IMR-90 (cell line): ENCODE measurements at regions not wholly inside any gene's neighbourhood (a gene's known extent, or its start where the extent isn't known, plus 50 kb on each side); places are given as distances from the start of the nearest gene placed in this dataset.

ENCODE experiments used
- ATAC-seq: fragments of 200-7000 bp; cut with Tn5 transposase; 2 replicates; pipeline ENCODE4 v1.9.1; 2020; ENCODE audit warnings: low read depth, mild to moderate bottlenecking, moderate library complexity
- BruUV-seq: library from RNA; stranded (reverse); fragments of 400-500 nt; replicated peaks from 2 replicates; lab custom pipeline; 2021; lab: Mats Ljungman, UMichigan
- CTCF ChIA-PET: fragments of 300-600 bp; formaldehyde crosslinking; extraction: SDS; loops from one replicate; lab custom pipeline; 2021; ENCODE audit warnings: antibody characterized with exemption; lab: Yijun Ruan, JAX
- POLR2A ChIA-PET: fragments of 300-600 bp; sonication (Branson Sonifier 250); formaldehyde crosslinking; loops from one replicate; lab custom pipeline; 2022; ENCODE audit warnings: antibody characterized with exemption; ENCODE audit not compliant: unreplicated experiment; lab: Charles Lee
- DNase-seq: peaks from one replicate; pipeline ENCODE4 v3.0.0; 2013
- H2AFZ ChIP-seq: replicated peaks from 2 replicates; pipeline ENCODE3; 2013; ENCODE audit warnings: low read length, mild to moderate bottlenecking; ENCODE audit not compliant: poor library complexity
- H2AK5ac ChIP-seq: 2 replicates; pipeline ENCODE4 v1.6.1; 2013; ENCODE audit warnings: low read depth, low read length, inconsistent platforms
- H2AK9ac ChIP-seq: replicated peaks from 2 replicates; pipeline ENCODE3; 2013; ENCODE audit warnings: mild to moderate bottlenecking, low read depth, low read length, moderate library complexity; ENCODE audit not compliant: poor library complexity
- H2BK120ac ChIP-seq: 2 replicates; pipeline ENCODE4 v1.6.1; 2013; ENCODE audit warnings: low read depth, low read length, inconsistent platforms
- H2BK15ac ChIP-seq: 3 replicates; pipeline ENCODE4 v1.6.1; 2013; ENCODE audit warnings: low read depth, low read length, inconsistent platforms
- H2BK20ac ChIP-seq: 2 replicates; pipeline ENCODE4 v1.6.1; 2013; ENCODE audit warnings: low read depth, mild to moderate bottlenecking, inconsistent platforms, low read length, moderate library complexity
- H2BK5ac ChIP-seq: 2 replicates; pipeline ENCODE4 v1.6.1; 2013; ENCODE audit warnings: mild to moderate bottlenecking, low read depth, low read length, inconsistent platforms; ENCODE audit not compliant: poor library complexity, severe bottlenecking
- H3K14ac ChIP-seq: replicated peaks from 2 replicates; pipeline ENCODE4 v1.6.1; 2013; ENCODE audit warnings: low read depth, low read length, inconsistent platforms
- H3K18ac ChIP-seq: 2 replicates; pipeline ENCODE4 v1.6.1; 2013; ENCODE audit warnings: low read depth, low read length, control low read depth
- H3K23ac ChIP-seq: 2 replicates; pipeline ENCODE4 v1.6.1; 2013; ENCODE audit warnings: low read depth, low read length, inconsistent platforms
- H3K27ac ChIP-seq: 2 replicates; pipeline ENCODE4 v1.5.1; 2013; ENCODE audit warnings: mild to moderate bottlenecking, control low read depth, low read length; ENCODE audit not compliant: insufficient read depth
- H3K27me3 ChIP-seq: 2 replicates; pipeline ENCODE4 v1.6.1; 2013; ENCODE audit warnings: low read length; ENCODE audit not compliant: control insufficient read depth, insufficient read depth
- H3K36me3 ChIP-seq: 2 replicates; pipeline ENCODE4 v1.6.1; 2013; ENCODE audit warnings: low read length, mixed read lengths; ENCODE audit not compliant: control insufficient read depth, insufficient read depth
- H3K4ac ChIP-seq: 2 replicates; pipeline ENCODE4 v1.6.1; 2013; ENCODE audit warnings: low read depth, low read length, inconsistent platforms
- H3K4me1 ChIP-seq: 2 replicates; pipeline ENCODE4 v1.6.1; 2013; ENCODE audit warnings: low read length, mixed read lengths; ENCODE audit not compliant: control insufficient read depth, insufficient read depth
- H3K4me2 ChIP-seq: 2 replicates; pipeline ENCODE4 v1.6.1; 2013; ENCODE audit warnings: low read depth, mild to moderate bottlenecking, control low read depth, low read length, moderate library complexity
- H3K4me3 ChIP-seq: 2 replicates; pipeline ENCODE4 v1.5.1; 2013; ENCODE audit warnings: low read depth, mild to moderate bottlenecking, control low read depth, low read length, moderate library complexity; ENCODE audit not compliant: insufficient read depth
- H3K56ac ChIP-seq: 2 replicates; pipeline ENCODE4 v1.6.1; 2013; ENCODE audit warnings: low read length, inconsistent platforms; ENCODE audit not compliant: insufficient read depth; ENCODE audit errors: extremely low read depth
- H3K79me1 ChIP-seq, 2 experiments: 2 replicates each; pipeline ENCODE4 v1.6.1; 2013; ENCODE audit warnings: low read length in 2 of 2, inconsistent platforms in 1 of 2, low read depth in 1 of 2
- H3K9ac ChIP-seq: 2 replicates; pipeline ENCODE4 v1.6.1; 2013; ENCODE audit warnings: low read depth, low read length, control low read depth
- H3K9me1 ChIP-seq: 2 replicates; pipeline ENCODE4 v1.6.1; 2013; ENCODE audit warnings: low read length, inconsistent platforms; ENCODE audit not compliant: insufficient read depth
- H3K9me3 ChIP-seq: 2 replicates; pipeline ENCODE4 v1.6.1; 2013; ENCODE audit warnings: low read length; ENCODE audit not compliant: control insufficient read depth, insufficient read depth
- H4K20me1 ChIP-seq: 2 replicates; pipeline ENCODE4 v1.6.1; 2013; ENCODE audit warnings: low read length, inconsistent platforms; ENCODE audit not compliant: insufficient read depth
- H4K5ac ChIP-seq: 2 replicates; pipeline ENCODE4 v1.6.1; 2013; ENCODE audit warnings: mild to moderate bottlenecking, low read depth, low read length, control low read depth
- H4K8ac ChIP-seq, 2 experiments: 2 replicates each; pipeline ENCODE4 v1.6.1; 2013; ENCODE audit warnings: low read depth in 2 of 2, low read length in 2 of 2, control low read depth in 1 of 2, inconsistent platforms in 1 of 2
- H4K91ac ChIP-seq: 2 replicates; pipeline ENCODE4 v1.6.1; 2013; ENCODE audit warnings: low read depth, low read length, inconsistent platforms; ENCODE audit not compliant: insufficient read depth
- BHLHE40 ChIP-seq: fragments of 150-350 bp; IDR thresholded peaks from 2 replicates; pipeline ENCODE4 v1.6.1; 2016; ENCODE audit warnings: mild to moderate bottlenecking, low read depth, low read length
- CEBPB ChIP-seq: IDR thresholded peaks from 2 replicates; pipeline ENCODE4 v1.6.1; 2012; ENCODE audit warnings: low read depth, low read length, improper control_type of control experiment
- CTCF ChIP-seq: conservative IDR thresholded peaks from 2 replicates; pipeline ENCODE4 v1.5.1; 2012; ENCODE audit warnings: mild to moderate bottlenecking, low read depth, low read length, improper control_type of control experiment
- FOS ChIP-seq: fragments of 150-350 bp; IDR thresholded peaks from 2 replicates; pipeline ENCODE4 v1.6.1; 2016; ENCODE audit warnings: low read depth, low read length
- MAFK ChIP-seq: IDR thresholded peaks from 2 replicates; pipeline ENCODE4 v1.6.1; 2012; ENCODE audit warnings: low read depth, low read length, improper control_type of control experiment
- MAZ ChIP-seq: IDR thresholded peaks from 2 replicates; pipeline ENCODE4 v1.6.1; 2012; ENCODE audit warnings: low read depth, mild to moderate bottlenecking, low read length, improper control_type of control experiment, moderate library complexity, borderline replicate concordance
- MXI1 ChIP-seq: IDR thresholded peaks from 2 replicates; pipeline ENCODE4 v1.6.1; 2012; ENCODE audit warnings: low read depth, mild to moderate bottlenecking, low read length, moderate library complexity, borderline replicate concordance
- NFE2L2 ChIP-seq: fragments of 150-350 bp; IDR thresholded peaks from 2 replicates; pipeline ENCODE4 v1.6.1; 2016; ENCODE audit warnings: low read depth, mild to moderate bottlenecking, low read length
- POLR2A ChIP-seq: IDR thresholded peaks from 2 replicates; pipeline ENCODE4 v1.6.1; 2012; ENCODE audit warnings: mild to moderate bottlenecking, low read depth, low read length
- RAD21 ChIP-seq: IDR thresholded peaks from 2 replicates; pipeline ENCODE4 v1.6.1; 2012; ENCODE audit warnings: low read length, improper control_type of control experiment
- RFX5 ChIP-seq: IDR thresholded peaks from 2 replicates; pipeline ENCODE4 v1.8.0; 2012; ENCODE audit warnings: low read depth, mild to moderate bottlenecking, low read length, moderate library complexity
- SMC3 ChIP-seq: fragments of 150-350 bp; IDR thresholded peaks from 2 replicates; pipeline ENCODE4 v1.6.1; 2016; ENCODE audit warnings: low read depth, mild to moderate bottlenecking, antibody characterized with exemption, low read length, moderate library complexity
- dilution Hi-C: fragments of 300-500 bp; cut with HindIII; formaldehyde crosslinking; loops from one replicate; pipeline ENCODE4 v1.14.3; 2018; ENCODE audit warnings: low sequenced_read_pairs; ENCODE audit not compliant: unreplicated experiment
- in situ Hi-C: fragments of 300-500 bp; cut with MboI; formaldehyde crosslinking; loops from 3 replicates; pipeline ENCODE4 v1.14.3; 2019; ENCODE audit warnings: low sequenced_read_pairs, inconsistent platforms, mixed read lengths
- intact Hi-C: fragments of 100-400 bp; cut with micrococcal nuclease; formaldehyde crosslinking; loops from 2 replicates; pipeline ENCODE4 v1.10.0; 2022

DNA sequence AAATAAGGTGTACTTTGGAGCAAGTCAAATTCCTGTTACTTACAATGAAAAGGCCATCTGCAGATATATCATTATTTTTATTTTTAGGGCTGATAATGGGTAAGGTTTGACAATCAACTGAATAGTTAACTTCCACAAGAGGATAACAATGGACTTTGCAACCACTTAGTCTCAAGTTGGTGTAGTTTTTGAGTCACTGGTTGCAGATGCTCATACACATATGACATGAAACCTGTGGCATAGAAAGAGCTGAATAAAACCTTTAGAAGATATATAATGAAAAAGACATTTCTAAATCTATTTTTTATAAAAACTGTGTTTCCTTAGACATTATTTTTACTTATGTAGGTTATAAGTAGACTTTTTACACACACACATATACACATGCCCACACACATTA, 2110.9 kb downstream of the PCDH7 start:
- Histone ChIP-seq H3K27me3 (no peaks in the 10 kb centered on the region), H3K14ac (no peak overlapping the region), H3K27ac (no peak overlapping the region), H3K36me3 (no peaks in the 10 kb centered on the region), H2BK15ac (no peak overlapping the region), H3K4ac (no peak overlapping the region), H2BK120ac (no peak overlapping the region), H3K9ac (no peak overlapping the region), H4K20me1 (no peaks in the 10 kb centered on the region), H3K56ac (no peak overlapping the region), H2AFZ (no peak overlapping the region), H3K18ac (no peak overlapping the region), H2AK9ac (no peak overlapping the region), H4K91ac (no peak overlapping the region), H4K5ac (no peak overlapping the region), H3K9me3 (peaks cover 2% of the 10 kb centered on the region; the same call in 1 of the 2 replicates), H2BK20ac (no peak overlapping the region), H3K4me1 (no peaks in the 10 kb centered on the region), H2BK5ac (no peak overlapping the region), H3K4me2 (no peak overlapping the region), H3K4me3 (no peak overlapping the region), H3K9me1 (no peaks in the 10 kb centered on the region), H3K79me1 (no peaks in the 10 kb centered on the region), H4K8ac (no peak overlapping the region), H2AK5ac (no peak overlapping the region), H3K23ac (no peak overlapping the region)
- ChIA-PET CTCF (no interaction called here), POLR2A (no interaction called here)
- intact Hi-C loops = no loop called here
- TF ChIP-seq SMC3 (no peak), RFX5 (no peak), CTCF (no peak), NFE2L2 (no peak), MAFK (no peak), CEBPB (no peak), MAZ (no peak), POLR2A (no peak), BHLHE40 (no peak), RAD21 (no peak), FOS (no peak), MXI1 (no peak)
- BruUV-seq = no TSS peak
- in situ Hi-C loops = no loop called here
- no peak for DNase-seq
- dilution Hi-C loops = no loop called here
- no peak for ATAC-seq
